ENCODE measurements at regions not wholly inside any gene's neighbourhood (a gene's known extent, or its start where the extent isn't known, plus 50 kb on each side); places are given as distances from the start of the nearest gene placed in this dataset.
A peak's percentile ranks its signal among the peaks of the same experiment; 100 is the strongest.

DNA sequence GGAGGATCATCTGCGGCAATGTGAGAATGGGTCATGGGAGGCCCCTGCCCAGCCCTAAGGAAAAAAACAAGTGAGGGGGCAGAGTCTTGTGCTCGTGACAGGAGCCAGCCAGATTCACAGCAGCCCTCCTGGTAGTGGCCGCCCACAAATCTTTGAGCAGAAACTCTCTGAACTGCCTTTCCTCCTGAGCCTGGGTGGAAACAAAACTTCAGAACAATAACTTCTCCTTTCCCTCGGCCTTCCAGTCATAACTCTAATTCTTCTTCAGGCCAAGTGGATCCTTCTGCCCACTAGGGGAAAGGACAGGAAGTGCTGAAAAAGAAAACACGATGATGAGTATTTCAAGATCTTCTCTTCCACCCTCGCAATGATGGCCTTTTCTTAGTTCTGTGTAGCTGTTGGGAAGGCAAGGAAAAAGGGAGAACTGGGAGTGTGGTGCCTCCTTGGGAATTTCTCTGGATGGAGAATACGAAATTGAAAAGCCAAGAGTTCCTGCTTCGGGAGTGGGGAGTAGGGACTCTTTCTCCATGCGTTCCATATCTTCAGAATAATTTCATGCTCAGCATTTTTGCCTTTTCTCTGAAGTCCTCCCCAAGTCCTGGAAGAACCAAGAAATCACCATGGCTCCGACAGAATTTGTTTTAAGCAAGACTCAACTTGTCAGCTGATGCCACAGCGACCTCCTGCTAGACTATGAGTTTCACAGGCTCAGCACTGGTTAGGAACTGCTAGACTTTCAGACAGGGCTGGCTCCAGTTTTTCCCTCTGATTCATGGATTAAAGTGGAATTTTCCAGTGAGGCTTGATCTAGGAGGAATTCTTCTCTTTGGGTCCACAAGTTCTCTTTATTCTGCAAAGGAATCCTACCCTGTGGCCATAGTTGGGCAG, 188.9 kb downstream of the CAND1 start:
- no peak overlapping the region for H3K4me3 ChIP-seq (ENCODE audit: low read length)
- DNase-seq (ENCODE audit: low read depth): peak; percentile 56
- TF ChIP-seq, protein P1, sequence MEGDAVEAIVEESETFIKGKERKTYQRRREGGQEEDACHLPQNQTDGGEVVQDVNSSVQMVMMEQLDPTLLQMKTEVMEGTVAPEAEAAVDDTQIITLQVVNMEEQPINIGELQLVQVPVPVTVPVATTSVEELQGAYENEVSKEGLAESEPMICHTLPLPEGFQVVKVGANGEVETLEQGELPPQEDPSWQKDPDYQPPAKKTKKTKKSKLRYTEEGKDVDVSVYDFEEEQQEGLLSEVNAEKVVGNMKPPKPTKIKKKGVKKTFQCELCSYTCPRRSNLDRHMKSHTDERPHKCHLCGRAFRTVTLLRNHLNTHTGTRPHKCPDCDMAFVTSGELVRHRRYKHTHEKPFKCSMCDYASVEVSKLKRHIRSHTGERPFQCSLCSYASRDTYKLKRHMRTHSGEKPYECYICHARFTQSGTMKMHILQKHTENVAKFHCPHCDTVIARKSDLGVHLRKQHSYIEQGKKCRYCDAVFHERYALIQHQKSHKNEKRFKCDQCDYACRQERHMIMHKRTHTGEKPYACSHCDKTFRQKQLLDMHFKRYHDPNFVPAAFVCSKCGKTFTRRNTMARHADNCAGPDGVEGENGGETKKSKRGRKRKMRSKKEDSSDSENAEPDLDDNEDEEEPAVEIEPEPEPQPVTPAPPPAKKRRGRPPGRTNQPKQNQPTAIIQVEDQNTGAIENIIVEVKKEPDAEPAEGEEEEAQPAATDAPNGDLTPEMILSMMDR (conservative IDR thresholded peaks at IDR 0.05; ENCODE audit: low read length): peak; percentile 65

DNA sequence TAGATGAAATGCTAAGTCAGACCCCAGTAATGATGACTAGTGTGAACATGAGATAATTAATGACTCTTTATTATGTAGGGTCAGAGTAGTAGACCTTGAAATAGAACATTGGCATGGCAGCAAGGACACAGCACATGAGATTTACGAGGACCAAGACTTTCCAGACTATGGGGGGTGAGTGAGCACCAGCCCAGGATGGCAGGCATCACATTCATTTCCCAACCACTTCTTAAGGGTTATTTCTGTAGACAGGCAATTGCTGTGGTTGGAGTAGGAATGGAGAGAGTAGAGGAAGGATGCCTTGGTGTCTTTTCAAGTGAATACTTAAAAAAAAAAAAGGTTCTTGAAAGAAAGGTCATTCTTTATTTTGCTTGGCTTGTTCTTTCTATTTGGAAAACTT, 189.4 kb upstream of the DYRK2 start:
- DNase-seq (ENCODE audit: low read depth): peak; percentile 67
- no peak overlapping the region for H3K4me3 ChIP-seq (ENCODE audit: low read length)
- TF ChIP-seq, protein P1 (conservative IDR thresholded peaks at IDR 0.05; ENCODE audit: low read length): no peak

DNA sequence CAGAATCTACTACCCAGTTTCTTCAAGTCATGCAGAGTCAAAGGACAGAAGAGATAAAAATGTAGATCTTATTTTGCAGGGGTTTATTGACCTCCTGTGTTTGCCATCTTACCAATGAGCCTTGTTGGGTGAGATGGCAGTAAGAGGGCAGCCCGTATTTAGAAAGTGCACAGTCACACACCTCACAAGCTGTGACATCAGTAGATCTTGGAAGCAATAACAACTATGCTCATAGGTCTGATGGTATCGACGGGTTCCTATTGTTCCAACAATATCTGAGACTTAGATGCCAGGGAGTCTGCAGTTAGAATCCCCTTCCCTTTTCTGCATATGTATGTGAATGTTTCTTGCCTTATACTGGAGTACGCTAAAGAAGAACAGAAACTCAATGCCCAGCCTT, 189.0 kb upstream of the DYRK2 start:
- DNase-seq (ENCODE audit: low read depth): no peak
- TF ChIP-seq, protein P1 (conservative IDR thresholded peaks at IDR 0.05; ENCODE audit: low read length): no peak
- no peak overlapping the region for H3K4me3 ChIP-seq (ENCODE audit: low read length)

- no peak overlapping the region for H3K4me3 ChIP-seq (ENCODE audit: low read length)
- TF ChIP-seq, protein P1 (conservative IDR thresholded peaks at IDR 0.05; ENCODE audit: low read length): no peak
- DNase-seq (ENCODE audit: low read depth): no peak
Measured at GRCh38 chr12:67460388-67460787, 188.2 kb upstream of the DYRK2 start.

DNA sequence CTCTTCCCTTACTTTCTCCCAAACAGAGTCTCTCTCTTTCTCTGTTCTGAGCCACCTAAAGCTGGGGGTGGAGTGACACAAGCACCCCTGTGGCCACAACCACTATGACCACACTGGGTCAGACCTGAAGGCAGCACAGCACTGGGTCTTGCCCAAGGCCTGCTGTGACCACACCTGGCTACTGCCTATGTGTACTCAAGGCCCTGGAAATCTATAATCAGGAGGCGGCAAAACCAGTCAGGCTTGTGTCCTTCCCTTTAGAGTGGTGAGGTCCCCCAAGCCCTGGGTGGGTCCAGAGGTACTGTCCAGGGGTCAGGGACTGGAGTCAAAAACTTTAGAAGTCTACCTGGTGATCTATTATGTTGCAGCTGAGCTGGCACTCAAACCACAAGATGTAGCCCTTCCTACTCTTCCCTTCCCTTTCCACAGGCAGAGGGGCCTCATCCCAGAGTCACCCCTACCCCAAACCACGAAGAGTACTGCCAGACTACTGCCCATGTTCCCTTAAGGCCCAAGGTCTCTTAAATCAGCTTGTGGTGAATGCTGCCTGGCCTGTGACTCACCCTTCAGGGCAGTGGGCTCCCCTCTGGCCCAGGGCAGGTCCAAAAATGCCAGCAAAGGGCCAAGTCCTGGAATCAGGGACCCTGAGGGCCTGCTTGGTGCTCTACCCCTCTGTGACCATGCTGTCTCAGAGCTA, 179.8 kb upstream of the DYRK2 start:
- no peak for DNase-seq (ENCODE audit: low read depth)
- H3K4me3 ChIP-seq (ENCODE audit: low read length): no peak overlapping the region
- TF ChIP-seq, protein P1 (conservative IDR thresholded peaks at IDR 0.05; ENCODE audit: low read length): no peak

GRCh38 chr12:67469666-67470065, 178.9 kb upstream of the DYRK2 start:
- no peak for DNase-seq (ENCODE audit: low read depth)
- H3K4me3 ChIP-seq (ENCODE audit: low read length): no peak overlapping the region
- TF ChIP-seq, protein P1 (conservative IDR thresholded peaks at IDR 0.05; ENCODE audit: low read length): no peak

Data from AG10803 (cell line).